Endothelial cell of umbilical vein (primary cell): ENCODE measurements at regions not wholly inside any gene's neighbourhood (a gene's known extent, or its start where the extent isn't known, plus 50 kb on each side); places are given as distances from the start of the nearest gene placed in this dataset.
"Not testable (repeated sequence)": the region's sequence is repeated elsewhere in the genome, so short reads cannot be mapped to it uniquely, and the experiment has no call there.

Experiments
- FOS ChIP-seq: IDR thresholded peaks from 2 replicates; pipeline ENCODE4 v1.6.1; 2011; ENCODE audit warnings: mild to moderate bottlenecking, low read length, moderate library complexity, borderline replicate concordance; ENCODE audit not compliant: insufficient read depth
- MYC ChIP-seq: IDR thresholded peaks from one replicate; pipeline ENCODE4 v1.6.1; 2011; ENCODE audit warnings: mild to moderate bottlenecking, low read depth, low read length
- POLR2A ChIP-seq: IDR thresholded peaks from 2 replicates; pipeline ENCODE4 v1.6.1; 2012; ENCODE audit warnings: low read depth, mild to moderate bottlenecking, control low read depth, low read length
- POLR2AphosphoS5 ChIP-seq: IDR thresholded peaks from 2 replicates; pipeline ENCODE4 v1.6.1; 2012; ENCODE audit warnings: low read depth, mild to moderate bottlenecking, control low read depth, low read length, moderate library complexity; ENCODE audit not compliant: insufficient read depth
- TF ChIP-seq, protein P1 (sequence below), 2 donors: IDR thresholded peaks; 1 replicate in 1 of 2; 2 replicates in 1 of 2; pipeline ENCODE4 v1.5.1; 2011; ENCODE audit warnings: low read length in 2 of 2, mild to moderate bottlenecking in 2 of 2, moderate library complexity in 2 of 2, control low read depth in 1 of 2, inconsistent platforms in 1 of 2, low read depth in 1 of 2; ENCODE audit not compliant: insufficient read depth in 1 of 2; ENCODE audit errors: extremely low read depth in 1 of 2
- TF ChIP-seq, protein P2 (sequence below): IDR thresholded peaks from 2 replicates; pipeline ENCODE4 v1.6.1; 2011; ENCODE audit not compliant: insufficient read depth, insufficient read length

DNA sequence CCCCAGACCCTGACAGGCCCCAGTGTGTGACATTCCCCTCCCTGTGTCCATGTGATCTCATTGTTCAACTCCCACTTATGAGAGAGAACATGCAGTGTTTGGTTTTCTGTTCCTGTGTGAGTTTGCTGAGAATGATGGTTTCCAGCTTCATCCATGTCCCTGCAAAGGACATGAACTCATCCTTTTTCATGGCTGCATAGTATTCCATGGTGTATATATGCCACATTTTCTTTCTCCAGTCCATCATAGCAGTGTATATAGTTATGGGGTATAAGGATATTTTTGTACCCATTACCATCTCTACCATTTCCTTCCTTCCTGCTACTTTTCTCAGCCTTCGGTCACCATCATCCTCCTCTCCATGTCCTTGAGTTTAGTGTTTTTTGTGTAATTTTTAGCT, 192.5 kb downstream of the SHOX start:
- TF ChIP-seq POLR2A, MYC, FOS, POLR2AphosphoS5: not testable (repeated sequence)
- TF ChIP-seq, protein P1, sequence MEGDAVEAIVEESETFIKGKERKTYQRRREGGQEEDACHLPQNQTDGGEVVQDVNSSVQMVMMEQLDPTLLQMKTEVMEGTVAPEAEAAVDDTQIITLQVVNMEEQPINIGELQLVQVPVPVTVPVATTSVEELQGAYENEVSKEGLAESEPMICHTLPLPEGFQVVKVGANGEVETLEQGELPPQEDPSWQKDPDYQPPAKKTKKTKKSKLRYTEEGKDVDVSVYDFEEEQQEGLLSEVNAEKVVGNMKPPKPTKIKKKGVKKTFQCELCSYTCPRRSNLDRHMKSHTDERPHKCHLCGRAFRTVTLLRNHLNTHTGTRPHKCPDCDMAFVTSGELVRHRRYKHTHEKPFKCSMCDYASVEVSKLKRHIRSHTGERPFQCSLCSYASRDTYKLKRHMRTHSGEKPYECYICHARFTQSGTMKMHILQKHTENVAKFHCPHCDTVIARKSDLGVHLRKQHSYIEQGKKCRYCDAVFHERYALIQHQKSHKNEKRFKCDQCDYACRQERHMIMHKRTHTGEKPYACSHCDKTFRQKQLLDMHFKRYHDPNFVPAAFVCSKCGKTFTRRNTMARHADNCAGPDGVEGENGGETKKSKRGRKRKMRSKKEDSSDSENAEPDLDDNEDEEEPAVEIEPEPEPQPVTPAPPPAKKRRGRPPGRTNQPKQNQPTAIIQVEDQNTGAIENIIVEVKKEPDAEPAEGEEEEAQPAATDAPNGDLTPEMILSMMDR (IDR thresholded peaks at IDR 0.05; ENCODE audit: extremely low read depth in 1 of 2, insufficient read depth in 1 of 2, low read depth in 1 of 2, low read length in 2 of 2): not testable (repeated sequence)
- TF ChIP-seq, protein P2, sequence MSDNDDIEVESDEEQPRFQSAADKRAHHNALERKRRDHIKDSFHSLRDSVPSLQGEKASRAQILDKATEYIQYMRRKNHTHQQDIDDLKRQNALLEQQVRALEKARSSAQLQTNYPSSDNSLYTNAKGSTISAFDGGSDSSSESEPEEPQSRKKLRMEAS: not testable (repeated sequence)
